ENCODE measurements at regions not wholly inside any gene's neighbourhood (a gene's known extent, or its start where the extent isn't known, plus 50 kb on each side); places are given as distances from the start of the nearest gene placed in this dataset.

DNA sequence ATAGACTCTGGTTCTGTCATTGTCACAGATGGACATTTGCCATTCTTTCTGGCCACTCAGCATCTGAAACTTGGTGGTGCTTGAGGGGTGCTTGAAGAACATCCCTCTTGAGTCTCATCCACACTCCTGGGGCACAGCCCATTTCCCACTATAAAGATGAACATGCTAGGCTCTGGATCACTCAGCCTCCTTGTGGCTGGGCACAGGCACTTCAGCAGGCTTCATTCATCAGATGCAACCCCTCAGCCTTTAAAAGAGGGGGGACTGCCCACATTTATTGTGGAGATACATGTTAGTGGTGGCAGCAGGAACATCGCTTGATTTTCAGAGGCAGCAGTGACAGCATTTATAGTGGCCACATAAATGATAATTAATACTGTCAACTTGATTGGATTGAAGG is 124.7 kb upstream of the NIPBL start:
- Histone ChIP-seq H3K36me3 (no peaks in the 10 kb centered on the region), H3K4me1 (no peaks in the 10 kb centered on the region), H3K4me3 (no peak overlapping the region), H3K27ac (no peak overlapping the region), H3K9me3 (no peaks in the 10 kb centered on the region), H3K27me3 (no peaks in the 10 kb centered on the region)
- intact Hi-C loops (cut with DNase I; ENCODE audit: low total_unique reads), result no loop called here
- DNase-seq, result no peak
- no peak for TF ChIP-seq CTCF (IDR thresholded peaks at IDR 0.05)

GRCh38 chr5:36755342-36755741 is 121.2 kb upstream of the NIPBL start:
- Histone ChIP-seq H3K36me3 (no peaks in the 10 kb centered on the region), H3K27me3 (peaks cover 0 to 4% of the 10 kb centered on the region in 2 donors), H3K9me3 (no peaks in the 10 kb centered on the region), H3K4me1 (no peaks in the 10 kb centered on the region), H3K4me3 (no peak overlapping the region), H3K27ac (no peak overlapping the region)
- TF ChIP-seq CTCF (IDR thresholded peaks at IDR 0.05), result no peak
- intact Hi-C loops (cut with DNase I; ENCODE audit: low total_unique reads), result no loop called here
- no peak for DNase-seq

- intact Hi-C loops (cut with DNase I; ENCODE audit: low total_unique reads), result no loop called here
- DNase-seq, result no peak
- no peak for TF ChIP-seq CTCF (IDR thresholded peaks at IDR 0.05)
- Histone ChIP-seq H3K4me3 (no peak overlapping the region), H3K9me3 (no peaks in the 10 kb centered on the region), H3K36me3 (no peaks in the 10 kb centered on the region), H3K27ac (no peak overlapping the region), H3K27me3 (peaks cover 0 to 4% of the 10 kb centered on the region in 2 donors), H3K4me1 (no peaks in the 10 kb centered on the region)
Observed at GRCh38 chr5:36755920-36756488, 120.6 kb upstream of the NIPBL start.

DNA sequence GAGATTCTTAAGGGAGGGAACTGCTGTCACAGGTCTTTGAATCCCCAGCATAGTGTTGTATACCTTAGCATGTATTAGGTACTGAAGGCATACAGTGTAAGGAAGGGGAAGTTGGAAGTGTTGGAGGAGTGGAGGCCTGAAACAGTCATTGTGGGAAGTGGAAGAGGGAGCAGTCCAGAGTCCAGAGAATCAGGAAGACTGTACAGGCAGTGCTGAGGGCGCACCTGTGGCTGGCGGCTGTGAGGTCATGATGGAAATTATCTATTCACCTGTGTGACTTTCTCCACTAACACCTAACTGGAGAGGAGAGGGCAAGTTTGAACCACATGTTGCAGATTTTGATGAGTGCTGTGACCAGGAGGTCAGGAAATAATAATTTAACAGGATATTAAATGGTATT is 119.7 kb upstream of the NIPBL start:
- no peaks in the 10 kb centered on the region for H3K9me3 ChIP-seq
- no peak overlapping the region for H3K27ac ChIP-seq
- no peaks in the 10 kb centered on the region for H3K36me3 ChIP-seq
- intact Hi-C loops (cut with DNase I; ENCODE audit: low total_unique reads), result no loop called here
- no peak overlapping the region for H3K4me3 ChIP-seq
- peaks cover 0 to 4% of the 10 kb centered on the region in 2 donors for H3K27me3 ChIP-seq
- DNase-seq, result no peak
- no peaks in the 10 kb centered on the region for H3K4me1 ChIP-seq
- no peak for TF ChIP-seq CTCF (IDR thresholded peaks at IDR 0.05)

DNA sequence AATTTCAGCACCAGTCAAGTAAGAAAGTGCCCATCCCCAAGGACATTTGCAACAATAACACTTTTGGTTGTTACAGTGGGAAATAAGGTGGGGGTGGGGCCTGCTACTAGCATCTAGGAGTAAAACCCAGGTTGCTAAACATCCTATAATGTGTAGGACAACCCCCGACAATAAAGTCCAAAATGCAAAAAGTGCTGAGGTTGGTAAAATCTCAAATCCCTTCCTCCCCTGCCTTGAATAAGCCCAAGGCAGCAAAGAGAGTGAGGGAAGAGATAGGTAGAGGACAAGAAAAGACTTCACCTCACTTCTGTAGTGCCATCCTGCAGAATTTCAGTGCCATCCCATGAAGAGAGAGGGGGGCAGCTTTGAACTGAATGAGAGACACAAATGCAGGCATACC is 117.5 kb upstream of the NIPBL start:
- no peak for TF ChIP-seq CTCF (IDR thresholded peaks at IDR 0.05)
- Histone ChIP-seq H3K4me1 (no peaks in the 10 kb centered on the region), H3K27me3 (peaks cover 0 to 4% of the 10 kb centered on the region in 2 donors), H3K9me3 (no peaks in the 10 kb centered on the region), H3K27ac (no peak overlapping the region), H3K4me3 (no peak overlapping the region), H3K36me3 (no peaks in the 10 kb centered on the region)
- intact Hi-C loops (cut with DNase I; ENCODE audit: low total_unique reads), result no loop called here
- DNase-seq, result no peak

- intact Hi-C loops (cut with DNase I; ENCODE audit: low total_unique reads), result no loop called here
- H3K4me3 ChIP-seq, result no peak overlapping the region
- no peak for TF ChIP-seq CTCF (IDR thresholded peaks at IDR 0.05)
- H3K9me3 ChIP-seq, result peaks cover 0 to 8% (median 3%) of the 10 kb centered on the region in 3 donors
- H3K4me1 ChIP-seq, result no peaks in the 10 kb centered on the region
- H3K36me3 ChIP-seq, result no peaks in the 10 kb centered on the region
- no peaks in the 10 kb centered on the region for H3K27me3 ChIP-seq
- no peak for DNase-seq
- H3K27ac ChIP-seq, result no peak overlapping the region
Observed at GRCh38 chr5:36763454-36763853, 113.1 kb upstream of the NIPBL start.

Data from tibial artery (tissue), 4 donors.